Cardiac septum (tissue), 1 donor: ENCODE measurements at regions not wholly inside any gene's neighbourhood (a gene's known extent, or its start where the extent isn't known, plus 50 kb on each side); places are given as distances from the start of the nearest gene placed in this dataset.

Source experiments
- DNase-seq: peaks from one replicate; pipeline ENCODE4 v3.0.0-alpha.2; 2020; ENCODE audit warnings: low spot score
- intact Hi-C: fragments of 100-400 bp; cut with DNase I; formaldehyde crosslinking; loops from one replicate; pipeline ENCODE4 v1.14.0; 2022
- donor health status: DM: no; HTN: no; CAD: no.

DNA sequence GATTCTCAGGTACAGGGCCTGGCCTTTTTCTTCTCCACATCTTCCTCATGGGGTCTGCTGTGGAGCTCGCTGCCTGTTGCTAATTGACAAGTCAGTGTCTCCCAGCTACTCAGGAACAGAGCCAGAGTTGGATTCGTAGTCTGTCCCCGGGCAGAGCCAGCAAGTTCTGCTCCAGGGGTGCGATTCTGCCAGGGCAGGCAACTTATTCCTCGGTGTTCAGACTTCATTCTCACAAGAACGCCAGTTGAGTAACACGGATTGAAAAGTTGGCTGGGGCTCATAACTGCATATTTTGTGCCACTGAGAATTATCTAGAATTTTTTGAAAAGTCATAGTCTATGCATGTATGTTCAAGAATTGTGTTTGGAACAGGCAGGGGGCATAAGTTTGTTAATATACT, 336.7 kb upstream of the NPVF start:
- DNase-seq: no peak
- intact Hi-C loops: loop anchor here (2.0 to 10.0 kb wide), 2 partner anchors 110 to 306 kb away; no protein-coding TSS in a partner anchor

DNA sequence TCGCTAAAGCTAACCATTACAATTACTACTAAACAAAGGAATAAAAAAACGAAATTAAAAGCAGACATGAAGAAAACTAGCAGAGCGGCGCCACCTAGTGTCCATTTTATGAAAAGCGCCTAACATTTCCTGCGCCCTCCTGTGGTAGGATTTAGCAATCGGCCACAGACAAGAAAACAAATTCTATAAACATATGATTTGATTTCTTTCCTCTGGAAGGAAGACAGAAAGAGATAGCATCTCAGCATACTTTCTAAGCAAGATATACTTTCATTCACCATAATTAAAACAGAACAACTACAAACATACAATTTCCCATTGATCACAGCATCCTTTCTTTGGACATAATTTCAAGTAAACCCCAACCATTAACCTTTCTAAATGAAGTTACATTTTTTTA, 337.7 kb upstream of the NPVF start:
- intact Hi-C loops: loop anchor here (1.0 to 10.0 kb wide), 4 partner anchors 111 to 307 kb away; no protein-coding TSS in a partner anchor
- DNase-seq: no peak

GRCh38 chr7:25567430-25567829, 339.1 kb upstream of the NPVF start:
- no peak for DNase-seq
- intact Hi-C loops: loop anchor here (2.0 to 10.0 kb wide), 2 partner anchors 113 to 283 kb away; no protein-coding TSS in a partner anchor

GRCh38 chr7:25569765-25570164, 341.5 kb upstream of the NPVF start:
- intact Hi-C loops: loop anchor here (10.0 kb wide), 1 partner anchor 115 kb away; no protein-coding TSS in a partner anchor
- no peak for DNase-seq

DNA sequence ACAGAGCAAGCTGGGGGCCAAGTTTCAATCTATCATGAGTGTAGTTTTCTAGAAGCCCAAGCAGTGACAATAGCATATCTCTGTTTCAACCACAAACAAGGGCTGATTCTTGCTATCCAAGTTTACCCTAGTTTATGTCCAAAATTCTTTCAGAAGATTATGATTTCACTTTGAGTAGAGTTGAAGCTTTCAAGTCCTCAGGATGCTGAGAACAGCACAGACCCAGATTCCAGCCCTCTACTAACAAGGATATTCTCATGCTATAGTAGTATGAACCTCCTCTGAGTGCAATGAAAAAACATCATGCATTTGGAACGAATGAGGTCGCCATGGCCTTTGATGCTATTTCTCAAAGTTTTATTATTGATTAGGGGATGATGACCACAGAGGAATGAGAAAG, 344.1 kb upstream of the NPVF start:
- intact Hi-C loops: no loop called here
- no peak for DNase-seq

DNA sequence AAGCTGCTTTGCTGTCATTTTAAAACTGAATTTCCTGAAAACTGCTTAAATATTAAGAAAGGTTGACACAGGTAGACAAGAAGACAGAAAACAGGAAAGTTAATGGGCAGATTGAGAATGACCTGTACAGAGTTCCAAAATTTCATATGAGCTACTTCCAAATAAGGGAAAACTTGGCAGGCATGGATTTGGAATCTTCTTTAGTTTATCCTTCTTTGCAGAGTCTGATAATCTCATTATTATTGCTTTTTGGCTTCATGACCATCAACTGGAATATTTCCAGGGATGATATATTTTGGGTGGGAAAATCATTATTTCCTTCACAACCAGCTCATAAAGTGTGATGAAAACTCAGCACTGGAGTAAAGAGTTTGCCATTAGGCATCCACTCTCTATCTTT, 346.5 kb upstream of the NPVF start:
- intact Hi-C loops: no loop called here
- DNase-seq: no peak

GRCh38 chr7:25575634-25576033, 347.3 kb upstream of the NPVF start:
- no peak for DNase-seq
- intact Hi-C loops: no loop called here

DNA sequence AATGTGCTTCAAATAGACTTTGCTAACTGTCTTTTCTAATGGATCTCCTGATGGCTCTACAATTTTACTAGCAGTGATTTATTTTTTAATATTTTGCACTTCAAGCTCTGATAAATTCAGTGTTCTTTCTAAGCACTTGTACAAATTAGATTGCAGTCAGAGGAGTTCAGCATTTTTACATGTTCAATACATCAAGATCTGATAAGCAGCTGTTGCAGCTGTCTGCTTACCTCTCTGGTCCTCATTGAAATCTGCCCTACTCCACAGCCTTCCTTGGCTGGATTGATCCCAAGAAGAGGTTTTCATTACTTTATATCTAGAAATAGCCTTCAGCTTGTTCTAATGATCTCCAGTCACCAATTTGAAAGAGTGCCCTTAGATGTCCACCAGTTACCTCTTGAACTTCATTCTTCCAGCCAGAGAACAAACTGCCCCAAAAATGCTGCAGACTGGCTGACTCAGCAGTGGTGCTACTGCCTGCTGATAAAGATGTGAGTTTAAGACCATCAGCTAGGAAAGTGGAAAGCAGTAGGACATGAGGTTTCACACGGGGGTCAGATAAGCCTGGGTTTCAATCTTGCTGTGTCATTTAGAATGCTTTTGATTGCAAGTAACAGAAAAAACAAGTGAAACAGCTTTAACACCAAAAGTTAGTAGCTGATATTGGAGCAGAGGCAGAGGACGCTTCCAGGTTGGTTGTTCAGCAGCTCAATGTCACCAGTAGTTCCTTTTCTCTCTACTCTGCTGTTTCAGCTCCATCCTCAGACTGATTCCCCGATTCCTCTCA, 350.9 kb upstream of the NPVF start:
- intact Hi-C loops: no loop called here
- DNase-seq: no peak

GRCh38 chr7:25579778-25580075, 351.4 kb upstream of the NPVF start:
- intact Hi-C loops: no loop called here
- DNase-seq: no peak

DNA sequence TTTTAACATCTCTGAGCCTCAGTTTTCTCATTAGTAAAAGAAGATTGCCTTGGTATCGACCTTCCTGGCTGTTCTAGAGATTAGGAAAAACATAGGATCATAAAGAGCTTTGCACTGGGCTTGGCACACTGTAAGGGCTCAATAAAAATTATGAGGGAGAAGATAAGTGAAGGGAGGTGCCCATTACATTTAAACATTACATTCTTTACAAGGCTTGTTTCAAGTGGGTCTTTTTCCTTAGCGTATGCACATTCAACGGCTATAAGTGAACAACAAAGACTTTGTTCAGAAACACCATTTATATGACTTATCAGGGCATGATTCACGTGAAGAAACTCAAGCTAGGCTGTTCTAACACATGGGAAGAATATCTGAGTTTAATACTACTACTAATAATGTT, 351.9 kb upstream of the NPVF start:
- intact Hi-C loops: no loop called here
- no peak for DNase-seq

DNA sequence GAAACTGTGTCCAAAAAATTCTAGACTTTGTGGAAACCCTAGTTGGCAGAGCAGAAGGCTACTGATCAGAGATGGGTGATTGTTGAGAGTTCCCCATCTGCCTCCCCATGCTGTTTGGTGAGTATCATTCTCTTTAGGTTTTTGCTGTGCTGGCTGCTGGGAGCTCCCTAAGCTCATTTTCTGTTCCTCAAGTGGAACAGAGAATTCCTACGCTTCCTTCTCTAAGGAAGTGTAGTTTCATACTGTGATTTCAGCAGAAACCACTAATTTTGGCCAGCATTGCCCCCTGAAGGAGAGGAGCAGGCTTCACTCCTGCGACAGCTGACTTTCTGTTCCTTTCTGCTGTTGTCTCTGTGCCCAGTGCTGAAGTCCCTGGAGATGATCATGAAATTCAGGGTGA, 355.3 kb upstream of the NPVF start:
- intact Hi-C loops: no loop called here

DNA sequence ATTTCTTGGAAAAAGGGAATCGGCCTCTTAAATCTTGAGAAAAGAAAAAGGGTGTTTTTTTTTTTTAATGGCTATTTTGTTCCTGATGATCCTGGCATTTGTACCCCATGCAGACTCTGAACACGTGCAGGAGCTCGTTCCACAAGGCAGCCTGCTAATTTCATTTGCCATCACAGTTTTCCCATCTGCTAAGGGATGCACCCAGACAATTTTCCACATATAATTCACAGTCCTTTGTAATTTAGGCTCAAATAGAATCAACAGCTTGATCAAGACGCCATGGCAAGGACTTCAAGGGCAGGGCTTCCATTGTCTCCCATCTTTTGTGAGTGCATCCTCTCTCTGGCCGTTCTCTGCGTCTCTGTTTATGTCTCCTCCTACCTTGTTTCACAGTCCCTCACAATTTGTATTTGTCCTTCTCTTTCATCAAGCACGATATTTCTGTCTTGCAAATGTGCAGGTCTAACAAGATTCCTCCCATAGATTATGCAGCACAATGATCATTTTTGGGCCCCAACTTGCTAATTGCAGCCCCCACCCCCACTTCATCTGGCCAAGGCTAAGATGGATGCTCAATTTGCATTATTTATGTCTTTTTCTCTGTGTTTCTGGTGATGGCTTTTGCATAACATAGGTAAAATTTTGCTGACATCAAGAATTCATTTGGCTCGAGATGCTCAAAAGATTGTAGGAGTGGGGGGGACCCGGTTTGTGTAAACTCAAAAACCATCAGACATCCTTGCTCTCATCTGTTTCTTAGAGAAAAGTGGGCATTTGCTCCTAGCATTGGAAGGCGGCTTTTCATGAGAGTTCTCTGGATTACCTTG, 356.0 kb upstream of the NPVF start:
- no peak for DNase-seq
- intact Hi-C loops: no loop called here

More for the DNA sequence above, 355.3 kb upstream of the NPVF start:
- no peak for DNase-seq

GRCh38 chr7:25586513-25586912, 358.2 kb upstream of the NPVF start:
- no peak for DNase-seq
- intact Hi-C loops: no loop called here

GRCh38 chr7:25594122-25594521, 365.8 kb upstream of the NPVF start:
- intact Hi-C loops: no loop called here
- no peak for DNase-seq

- intact Hi-C loops: no loop called here
- no peak for DNase-seq
These were observed 366.4 kb upstream of the NPVF start for GRCh38 chr7:25594728-25595127.

DNA sequence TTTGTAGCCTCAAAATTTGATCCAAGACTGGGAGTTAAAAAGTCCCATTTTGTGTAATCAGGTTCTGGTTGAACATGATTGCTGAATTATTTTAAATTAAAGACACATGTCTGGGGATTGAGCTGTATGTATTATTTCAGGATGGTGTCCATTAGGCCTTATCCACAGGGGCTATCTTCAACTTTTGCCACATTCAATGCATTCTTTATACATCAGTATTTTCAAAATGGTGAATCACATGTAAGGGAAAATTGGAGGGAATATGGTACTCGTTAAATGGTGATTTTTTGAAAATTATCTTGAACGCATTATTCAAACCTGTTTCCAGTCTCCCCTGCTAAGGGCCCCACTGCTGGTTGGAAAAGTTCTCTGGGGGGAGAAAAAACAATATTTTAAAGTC, 367.7 kb upstream of the NPVF start:
- DNase-seq: no peak
- intact Hi-C loops: no loop called here

- no peak for DNase-seq
- intact Hi-C loops: no loop called here
These were observed 368.2 kb upstream of the NPVF start for GRCh38 chr7:25596443-25596842.

GRCh38 chr7:25597946-25598345, 369.7 kb upstream of the NPVF start:
- DNase-seq: no peak
- intact Hi-C loops: no loop called here

- no peak for DNase-seq
- intact Hi-C loops: no loop called here
These were observed 370.5 kb upstream of the NPVF start for GRCh38 chr7:25598765-25599164.

DNA sequence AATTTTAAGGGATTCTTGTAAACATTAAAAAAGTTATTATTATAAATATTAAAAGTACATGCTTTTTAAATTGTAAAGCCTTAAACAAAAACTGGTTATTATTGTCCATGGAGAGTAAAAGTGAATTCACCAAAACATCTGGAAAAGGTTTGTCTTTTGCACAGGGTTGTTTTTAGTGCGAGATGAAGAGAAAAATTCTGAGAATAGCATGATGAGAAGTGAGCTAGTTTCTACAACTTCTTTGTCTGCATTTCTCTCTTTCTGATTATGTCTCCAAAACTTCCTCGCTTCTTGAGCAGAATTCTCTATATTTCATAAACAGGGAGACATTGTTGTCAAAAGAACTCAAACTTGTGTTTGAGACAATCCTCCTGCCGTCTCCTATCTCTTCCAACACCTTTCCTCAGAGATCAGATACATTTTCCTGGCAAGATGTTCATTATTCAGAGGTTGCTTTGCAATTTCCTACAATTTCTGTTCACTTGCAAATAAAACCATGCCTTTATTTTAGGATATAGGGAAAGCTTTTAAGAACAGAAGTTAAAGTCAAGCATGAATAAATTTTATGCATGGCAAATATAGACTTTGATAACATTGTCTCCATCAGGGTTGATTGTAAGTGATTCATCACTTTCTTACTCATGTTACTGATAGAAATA, 372.1 kb upstream of the NPVF start:
- intact Hi-C loops: no loop called here
- DNase-seq: no peak
